ENCODE measurements at regions not wholly inside any gene's neighbourhood (a gene's known extent, or its start where the extent isn't known, plus 50 kb on each side); places are given as distances from the start of the nearest gene placed in this dataset.

DNA sequence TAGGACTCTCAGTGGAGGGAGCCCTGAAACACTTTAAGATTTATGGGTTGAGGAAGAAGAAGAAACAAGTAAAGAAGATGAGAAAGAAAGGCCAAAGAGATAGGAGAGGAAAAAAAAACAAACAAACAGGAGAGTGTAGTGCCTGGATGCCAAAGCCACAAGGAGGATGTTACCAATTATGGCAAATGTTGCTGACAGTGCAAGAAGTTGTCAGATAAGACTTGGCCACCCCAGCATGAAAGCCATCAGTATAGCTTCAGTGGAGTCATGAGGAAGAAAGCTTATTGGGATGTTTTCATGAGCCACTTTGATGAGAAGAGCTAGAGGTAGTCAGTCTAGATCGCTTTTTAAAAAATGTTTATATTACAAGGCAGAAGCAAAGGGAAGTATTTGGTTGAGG is 380.2 kb upstream of the ADGRL4 start:
- H3K9me3 ChIP-seq (ENCODE audit: control insufficient read depth, insufficient read depth, low read depth, low read length) = no peaks in the 10 kb centered on the region
- TF ChIP-seq POLR2AphosphoS5 (IDR thresholded peaks at IDR 0.05; ENCODE audit: low read depth, low read length) = no peak
- no peak for TF ChIP-seq CTCF (IDR thresholded peaks at IDR 0.05)
- TF ChIP-seq, protein P1, sequence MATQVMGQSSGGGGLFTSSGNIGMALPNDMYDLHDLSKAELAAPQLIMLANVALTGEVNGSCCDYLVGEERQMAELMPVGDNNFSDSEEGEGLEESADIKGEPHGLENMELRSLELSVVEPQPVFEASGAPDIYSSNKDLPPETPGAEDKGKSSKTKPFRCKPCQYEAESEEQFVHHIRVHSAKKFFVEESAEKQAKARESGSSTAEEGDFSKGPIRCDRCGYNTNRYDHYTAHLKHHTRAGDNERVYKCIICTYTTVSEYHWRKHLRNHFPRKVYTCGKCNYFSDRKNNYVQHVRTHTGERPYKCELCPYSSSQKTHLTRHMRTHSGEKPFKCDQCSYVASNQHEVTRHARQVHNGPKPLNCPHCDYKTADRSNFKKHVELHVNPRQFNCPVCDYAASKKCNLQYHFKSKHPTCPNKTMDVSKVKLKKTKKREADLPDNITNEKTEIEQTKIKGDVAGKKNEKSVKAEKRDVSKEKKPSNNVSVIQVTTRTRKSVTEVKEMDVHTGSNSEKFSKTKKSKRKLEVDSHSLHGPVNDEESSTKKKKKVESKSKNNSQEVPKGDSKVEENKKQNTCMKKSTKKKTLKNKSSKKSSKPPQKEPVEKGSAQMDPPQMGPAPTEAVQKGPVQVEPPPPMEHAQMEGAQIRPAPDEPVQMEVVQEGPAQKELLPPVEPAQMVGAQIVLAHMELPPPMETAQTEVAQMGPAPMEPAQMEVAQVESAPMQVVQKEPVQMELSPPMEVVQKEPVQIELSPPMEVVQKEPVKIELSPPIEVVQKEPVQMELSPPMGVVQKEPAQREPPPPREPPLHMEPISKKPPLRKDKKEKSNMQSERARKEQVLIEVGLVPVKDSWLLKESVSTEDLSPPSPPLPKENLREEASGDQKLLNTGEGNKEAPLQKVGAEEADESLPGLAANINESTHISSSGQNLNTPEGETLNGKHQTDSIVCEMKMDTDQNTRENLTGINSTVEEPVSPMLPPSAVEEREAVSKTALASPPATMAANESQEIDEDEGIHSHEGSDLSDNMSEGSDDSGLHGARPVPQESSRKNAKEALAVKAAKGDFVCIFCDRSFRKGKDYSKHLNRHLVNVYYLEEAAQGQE (IDR thresholded peaks at IDR 0.05; ENCODE audit: insufficient read depth in 1 of 2, low read depth in 2 of 2, low read length in 1 of 2) = no peak
- TF ChIP-seq TCF7L2 (IDR thresholded peaks at IDR 0.05; ENCODE audit: low read depth, low read length) = no peak
- no peak for TF ChIP-seq SIN3A (IDR thresholded peaks at IDR 0.05; ENCODE audit: borderline replicate concordance, insufficient read depth, low read depth, low read length)
- no peaks in the 10 kb centered on the region for H3K4me1 ChIP-seq (ENCODE audit: control insufficient read depth, insufficient read depth, low read length)
- no peak for DNase-seq (ENCODE audit: low read depth, low spot score)
- intact Hi-C loops (cut with micrococcal nuclease; ENCODE audit: unreplicated experiment) = no loop called here
- no TSS peak for BruUV-seq (replicated peaks)
- H3K4me3 ChIP-seq (ENCODE audit: low read depth in 2 of 2, low read length in 2 of 2) = no peak overlapping the region
- in situ Hi-C loops (cut with HindIII; ENCODE audit: low pct_unique_long_range_greater_than_20kb, low sequenced_read_pairs) = no loop called here
- H3K27me3 ChIP-seq (ENCODE audit: control insufficient read depth, insufficient read depth, low read length) = no peaks in the 10 kb centered on the region
- ATAC-seq = no peak
- ChIA-PET CTCF (no interaction called here), POLR2A (no interaction called here)
- no peak overlapping the region for H3K27ac ChIP-seq (ENCODE audit: low read length)
- no peaks in the 10 kb centered on the region for H3K36me3 ChIP-seq (ENCODE audit: control insufficient read depth, insufficient read depth, low read length)

DNA sequence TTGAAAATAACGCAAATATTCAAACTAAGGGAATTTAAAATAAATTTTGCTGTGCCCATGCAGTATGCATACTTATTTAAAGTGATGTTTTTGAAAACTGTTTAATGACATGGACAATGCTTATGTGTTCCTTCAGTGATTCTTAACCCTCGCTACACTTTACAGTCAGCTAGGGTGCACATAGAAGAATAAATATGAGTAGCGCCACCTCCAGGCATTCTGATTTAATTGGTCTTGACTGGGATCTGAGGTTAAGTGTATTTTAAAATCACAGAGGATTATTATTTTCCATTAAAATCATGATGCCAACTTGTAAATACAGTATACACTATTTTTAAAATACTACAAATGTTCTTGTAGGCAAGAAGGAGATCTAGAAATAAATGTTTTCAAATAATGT is 373.5 kb upstream of the ADGRL4 start:
- Histone ChIP-seq H3K36me3 (ENCODE audit: control insufficient read depth, insufficient read depth, low read length) (no peaks in the 10 kb centered on the region), H3K4me3 (ENCODE audit: low read depth in 2 of 2, low read length in 2 of 2) (no peak overlapping the region)
- BruUV-seq (replicated peaks) = no TSS peak

More for the DNA sequence above, 373.5 kb upstream of the ADGRL4 start:
- ATAC-seq = no peak
- intact Hi-C loops (cut with micrococcal nuclease; ENCODE audit: unreplicated experiment) (no loop called here), in situ Hi-C loops (cut with HindIII; ENCODE audit: low pct_unique_long_range_greater_than_20kb, low sequenced_read_pairs) (no loop called here)
- Histone ChIP-seq H3K27ac (ENCODE audit: low read length) (no peak overlapping the region), H3K27me3 (ENCODE audit: control insufficient read depth, insufficient read depth, low read length) (no peaks in the 10 kb centered on the region), H3K4me1 (ENCODE audit: control insufficient read depth, insufficient read depth, low read length) (no peaks in the 10 kb centered on the region), H3K9me3 (ENCODE audit: control insufficient read depth, insufficient read depth, low read depth, low read length) (no peaks in the 10 kb centered on the region)
- ChIA-PET CTCF (no interaction called here), POLR2A (no interaction called here)
- no peak for TF ChIP-seq POLR2AphosphoS5 (IDR thresholded peaks at IDR 0.05; ENCODE audit: low read depth, low read length)
- TF ChIP-seq TCF7L2 (IDR thresholded peaks at IDR 0.05; ENCODE audit: low read depth, low read length) = no peak
- TF ChIP-seq SIN3A (IDR thresholded peaks at IDR 0.05; ENCODE audit: borderline replicate concordance, insufficient read depth, low read depth, low read length) = no peak
- TF ChIP-seq, protein P1 (IDR thresholded peaks at IDR 0.05; ENCODE audit: insufficient read depth in 1 of 2, low read depth in 2 of 2, low read length in 1 of 2) = no peak
- no peak for TF ChIP-seq CTCF (IDR thresholded peaks at IDR 0.05)
- no peak for DNase-seq (ENCODE audit: low read depth, low spot score)

All from Panc1 (cell line).